Epithelial cell of esophagus (primary cell): ENCODE measurements at regions not wholly inside any gene's neighbourhood (a gene's known extent, or its start where the extent isn't known, plus 50 kb on each side); places are given as distances from the start of the nearest gene placed in this dataset.

Experiments
- DNase-seq: peaks from one replicate; pipeline ENCODE4 v3.0.0; 2010; ENCODE audit warnings: low read depth
- H3K4me3 ChIP-seq: 2 replicates; pipeline ENCODE4 v1.5.1; 2011; ENCODE audit warnings: mild to moderate bottlenecking, low read length, control low read depth
- TF ChIP-seq, protein P1 (sequence below): IDR thresholded peaks from 2 replicates; pipeline ENCODE4 v1.5.1; 2011; ENCODE audit warnings: low read depth, mild to moderate bottlenecking, low read length, control low read depth, inconsistent platforms; ENCODE audit not compliant: insufficient read depth; ENCODE audit errors: missing control alignments

- H3K4me3 ChIP-seq = no peak overlapping the region
- no peak for DNase-seq
- TF ChIP-seq, protein P1, sequence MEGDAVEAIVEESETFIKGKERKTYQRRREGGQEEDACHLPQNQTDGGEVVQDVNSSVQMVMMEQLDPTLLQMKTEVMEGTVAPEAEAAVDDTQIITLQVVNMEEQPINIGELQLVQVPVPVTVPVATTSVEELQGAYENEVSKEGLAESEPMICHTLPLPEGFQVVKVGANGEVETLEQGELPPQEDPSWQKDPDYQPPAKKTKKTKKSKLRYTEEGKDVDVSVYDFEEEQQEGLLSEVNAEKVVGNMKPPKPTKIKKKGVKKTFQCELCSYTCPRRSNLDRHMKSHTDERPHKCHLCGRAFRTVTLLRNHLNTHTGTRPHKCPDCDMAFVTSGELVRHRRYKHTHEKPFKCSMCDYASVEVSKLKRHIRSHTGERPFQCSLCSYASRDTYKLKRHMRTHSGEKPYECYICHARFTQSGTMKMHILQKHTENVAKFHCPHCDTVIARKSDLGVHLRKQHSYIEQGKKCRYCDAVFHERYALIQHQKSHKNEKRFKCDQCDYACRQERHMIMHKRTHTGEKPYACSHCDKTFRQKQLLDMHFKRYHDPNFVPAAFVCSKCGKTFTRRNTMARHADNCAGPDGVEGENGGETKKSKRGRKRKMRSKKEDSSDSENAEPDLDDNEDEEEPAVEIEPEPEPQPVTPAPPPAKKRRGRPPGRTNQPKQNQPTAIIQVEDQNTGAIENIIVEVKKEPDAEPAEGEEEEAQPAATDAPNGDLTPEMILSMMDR = no peak
Observed at GRCh38 chr4:116389139-116389538, 696.2 kb downstream of the TRAM1L1 start.

GRCh38 chr4:116387937-116388474, 697.4 kb downstream of the TRAM1L1 start:
- no peak for DNase-seq

DNA sequence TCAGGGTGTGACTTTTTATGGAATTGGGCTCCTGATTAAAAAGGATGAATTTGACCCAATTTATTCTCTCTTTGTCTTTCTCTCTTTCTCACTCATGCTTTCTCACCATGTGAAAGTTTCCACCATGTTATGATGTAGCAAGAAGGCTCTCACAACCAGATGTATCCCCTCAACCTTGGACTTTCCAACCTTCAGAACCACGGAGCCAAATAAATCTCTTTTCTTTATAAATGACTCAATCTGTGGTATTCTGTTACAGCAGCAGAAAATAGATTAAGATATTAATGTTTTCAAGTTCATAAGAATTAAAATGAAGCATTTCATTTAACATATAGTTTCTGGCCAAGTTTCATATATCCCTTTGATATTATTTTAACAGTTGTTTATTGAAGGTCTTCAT, 698.5 kb downstream of the TRAM1L1 start:
- H3K4me3 ChIP-seq = no peak overlapping the region
- DNase-seq = no peak
- TF ChIP-seq, protein P1 = no peak

More at GRCh38 chr4:116387937-116388474, 697.4 kb downstream of the TRAM1L1 start:
- no peak overlapping the region for H3K4me3 ChIP-seq
- TF ChIP-seq, protein P1 = no peak

DNA sequence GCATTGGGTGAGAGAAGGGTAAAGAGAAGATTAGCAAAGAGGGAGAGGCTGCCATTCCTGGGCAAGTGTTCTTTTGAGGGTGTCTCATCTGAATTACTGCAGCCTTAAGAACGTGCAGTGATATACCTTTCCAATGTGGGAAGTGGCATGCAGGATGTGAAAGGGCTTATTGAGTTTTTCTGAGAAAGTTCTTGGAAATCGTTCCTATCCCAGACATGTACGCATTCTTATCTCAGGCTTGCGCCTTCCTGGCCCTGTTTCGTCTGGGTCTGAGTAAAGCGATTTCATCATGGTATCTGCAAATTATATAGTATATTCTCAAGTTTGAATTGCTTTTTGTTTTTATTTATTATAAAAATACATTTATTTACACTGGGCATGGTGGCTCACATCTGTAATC, 699.8 kb downstream of the TRAM1L1 start:
- TF ChIP-seq, protein P1 = no peak
- H3K4me3 ChIP-seq = no peak overlapping the region
- DNase-seq = no peak

DNA sequence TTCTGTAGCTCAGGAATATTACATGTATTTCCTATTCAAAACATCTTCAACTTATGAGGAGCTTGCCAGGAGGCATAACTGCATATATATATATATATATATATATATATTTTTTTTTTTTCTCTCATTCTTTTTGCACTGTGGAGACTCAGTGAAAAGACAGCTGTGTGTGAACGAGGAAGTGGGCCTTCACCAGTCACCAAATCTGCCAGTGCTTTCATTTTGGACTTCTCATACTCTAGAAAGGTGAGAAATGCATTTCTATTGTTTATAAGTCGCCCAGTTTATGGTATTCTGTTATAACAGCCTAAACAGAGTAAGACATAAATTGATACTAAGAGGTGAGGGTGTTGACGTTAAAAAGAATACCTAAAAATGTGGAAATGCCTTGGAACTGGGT, 710.6 kb downstream of the TRAM1L1 start:
- TF ChIP-seq, protein P1 = no peak
- no peak overlapping the region for H3K4me3 ChIP-seq
- no peak for DNase-seq

DNA sequence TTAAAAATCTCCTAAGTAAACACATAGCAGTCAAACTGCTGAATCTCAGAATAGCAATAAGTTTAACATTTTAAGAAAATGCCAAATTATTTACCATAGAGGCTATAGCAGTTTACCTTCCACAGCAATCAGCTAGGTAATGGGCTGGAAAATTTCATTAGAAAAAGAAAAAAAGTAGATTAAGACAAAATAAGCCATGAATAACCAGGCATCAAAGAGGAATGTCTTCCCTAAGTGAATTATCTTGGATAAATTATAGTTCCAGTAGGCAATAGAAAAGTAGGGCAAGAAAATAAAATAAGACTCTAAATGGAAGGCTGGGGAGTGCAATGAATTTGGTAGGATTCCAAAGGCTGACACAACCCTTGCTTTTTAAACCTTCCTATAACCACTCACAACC, 722.8 kb downstream of the TRAM1L1 start:
- no peak for DNase-seq
- H3K4me3 ChIP-seq = no peak overlapping the region
- TF ChIP-seq, protein P1 = no peak

GRCh38 chr4:116361790-116362189, 723.6 kb downstream of the TRAM1L1 start:
- no peak overlapping the region for H3K4me3 ChIP-seq

More at GRCh38 chr4:116361790-116362189, 723.6 kb downstream of the TRAM1L1 start:
- TF ChIP-seq, protein P1 = no peak
- DNase-seq = peak; percentile 94
